A673 (cell line): ENCODE measurements at regions not wholly inside any gene's neighbourhood (a gene's known extent, or its start where the extent isn't known, plus 50 kb on each side); places are given as distances from the start of the nearest gene placed in this dataset.

Experiments used
- BruUV-seq: library from RNA; stranded (reverse); fragments of 400-500 nt; replicated peaks from 2 replicates; lab custom pipeline; 2021; lab: Mats Ljungman, UMichigan
- CTCF ChIA-PET: fragments of 300-600 bp; sonication (Branson Sonifier 250); formaldehyde crosslinking; loops from one replicate; lab custom pipeline; 2022; ENCODE audit warnings: antibody characterized with exemption; lab: Charles Lee
- POLR2A ChIA-PET: fragments of 300-600 bp; sonication (Branson Sonifier 250); formaldehyde crosslinking; loops from one replicate; lab custom pipeline; 2022; ENCODE audit warnings: antibody characterized with exemption; ENCODE audit not compliant: low non-redundant PET; lab: Charles Lee
- DNase-seq: peaks from one replicate; pipeline ENCODE4 v3.0.0-alpha.2; 2015; ENCODE audit warnings: low spot score
- H3K27ac ChIP-seq: fragments of 200-600 bp; sonication (generic); 2 replicates; pipeline ENCODE4 v1.5.1; 2016; ENCODE audit warnings: mixed run types, low read depth, mild to moderate bottlenecking, mixed read lengths, antibody characterized with exemption, low read length; ENCODE audit not compliant: poor library complexity, severe bottlenecking
- H3K27me3 ChIP-seq: fragments of 200-600 bp; sonication (generic); replicated peaks from 2 replicates; pipeline ENCODE4 v1.6.1; 2017; ENCODE audit warnings: mixed run types, low read depth, mild to moderate bottlenecking, mixed read lengths, antibody characterized with exemption, low read length; ENCODE audit not compliant: insufficient read depth, poor library complexity
- H3K36me3 ChIP-seq: fragments of 200-600 bp; sonication (generic); 2 replicates; pipeline ENCODE4 v1.6.1; 2016; ENCODE audit warnings: mixed run types, mild to moderate bottlenecking, mixed read lengths, antibody characterized with exemption, low read length; ENCODE audit not compliant: insufficient read depth, poor library complexity, severe bottlenecking
- H3K4me1 ChIP-seq: fragments of 200-600 bp; sonication (generic); 2 replicates; pipeline ENCODE4 v1.6.1; 2017; ENCODE audit warnings: mixed run types, mild to moderate bottlenecking, mixed read lengths, antibody characterized with exemption, low read length; ENCODE audit not compliant: insufficient read depth, poor library complexity, severe bottlenecking
- H3K4me3 ChIP-seq: fragments of 200-600 bp; sonication (generic); 2 replicates; pipeline ENCODE4 v1.5.1; 2016; ENCODE audit warnings: low read depth, mixed run types, mild to moderate bottlenecking, mixed read lengths, low read length; ENCODE audit not compliant: poor library complexity, severe bottlenecking
- H3K9me3 ChIP-seq: fragments of 200-600 bp; sonication (generic); 2 replicates; pipeline ENCODE4 v1.6.1; 2016; ENCODE audit warnings: mixed run types, low read depth, mild to moderate bottlenecking, mixed read lengths, antibody characterized with exemption, low read length; ENCODE audit not compliant: poor library complexity, severe bottlenecking
- EZH2 ChIP-seq: fragments of 200-600 bp; sonication (generic); IDR thresholded peaks from 2 replicates; pipeline ENCODE4 v1.6.1; 2017; ENCODE audit warnings: borderline replicate concordance, low read depth, mild to moderate bottlenecking, mixed read lengths, antibody characterized with exemption, low read length; ENCODE audit not compliant: poor library complexity, severe bottlenecking
- intact Hi-C: fragments of 100-400 bp; cut with micrococcal nuclease; formaldehyde crosslinking; loops from one replicate; pipeline ENCODE4 v1.10.0; 2022; ENCODE audit not compliant: unreplicated experiment
- TF ChIP-seq, protein P1 (sequence below): fragments of 300-800, 200-600 bp; sonication (generic); conservative IDR thresholded peaks from 2 replicates; pipeline ENCODE4 v1.5.1; 2017; ENCODE audit warnings: low read depth, mild to moderate bottlenecking, antibody characterized with exemption, low read length, moderate library complexity, mixed read lengths

DNA sequence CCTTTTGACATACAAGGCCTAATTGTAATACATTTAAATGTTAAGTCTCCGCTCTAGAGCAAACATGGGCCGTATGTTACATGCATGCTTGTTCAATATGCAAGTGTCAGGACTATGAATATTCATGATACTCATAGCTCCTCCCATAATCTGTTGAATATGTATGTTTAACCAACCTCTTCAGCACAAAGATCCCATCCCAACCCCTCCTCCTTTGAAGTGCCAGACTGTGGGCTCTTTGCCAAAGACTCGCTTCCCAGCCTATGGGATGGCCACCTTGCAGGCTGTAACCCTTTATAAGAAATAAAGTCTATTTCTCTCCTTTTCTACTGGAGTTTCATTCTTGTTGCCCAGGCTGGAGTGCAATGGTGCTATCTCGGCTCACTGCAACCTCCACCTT, 156.2 kb downstream of the ABCC12 start:
- Histone ChIP-seq H3K4me1 (no peaks in the 10 kb centered on the region), H3K4me3 (no peak overlapping the region), H3K27ac (no peak overlapping the region), H3K36me3 (no peaks in the 10 kb centered on the region), H3K27me3 (no peaks in the 10 kb centered on the region), H3K9me3 (no peaks in the 10 kb centered on the region)
- BruUV-seq, result no TSS peak
- intact Hi-C loops, result no loop called here
- POLR2A ChIA-PET, result no interaction called here
- TF ChIP-seq EZH2, result no peak
- TF ChIP-seq, protein P1, sequence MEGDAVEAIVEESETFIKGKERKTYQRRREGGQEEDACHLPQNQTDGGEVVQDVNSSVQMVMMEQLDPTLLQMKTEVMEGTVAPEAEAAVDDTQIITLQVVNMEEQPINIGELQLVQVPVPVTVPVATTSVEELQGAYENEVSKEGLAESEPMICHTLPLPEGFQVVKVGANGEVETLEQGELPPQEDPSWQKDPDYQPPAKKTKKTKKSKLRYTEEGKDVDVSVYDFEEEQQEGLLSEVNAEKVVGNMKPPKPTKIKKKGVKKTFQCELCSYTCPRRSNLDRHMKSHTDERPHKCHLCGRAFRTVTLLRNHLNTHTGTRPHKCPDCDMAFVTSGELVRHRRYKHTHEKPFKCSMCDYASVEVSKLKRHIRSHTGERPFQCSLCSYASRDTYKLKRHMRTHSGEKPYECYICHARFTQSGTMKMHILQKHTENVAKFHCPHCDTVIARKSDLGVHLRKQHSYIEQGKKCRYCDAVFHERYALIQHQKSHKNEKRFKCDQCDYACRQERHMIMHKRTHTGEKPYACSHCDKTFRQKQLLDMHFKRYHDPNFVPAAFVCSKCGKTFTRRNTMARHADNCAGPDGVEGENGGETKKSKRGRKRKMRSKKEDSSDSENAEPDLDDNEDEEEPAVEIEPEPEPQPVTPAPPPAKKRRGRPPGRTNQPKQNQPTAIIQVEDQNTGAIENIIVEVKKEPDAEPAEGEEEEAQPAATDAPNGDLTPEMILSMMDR, result no peak
- DNase-seq, result no peak
- CTCF ChIA-PET, result no interaction called here

DNA sequence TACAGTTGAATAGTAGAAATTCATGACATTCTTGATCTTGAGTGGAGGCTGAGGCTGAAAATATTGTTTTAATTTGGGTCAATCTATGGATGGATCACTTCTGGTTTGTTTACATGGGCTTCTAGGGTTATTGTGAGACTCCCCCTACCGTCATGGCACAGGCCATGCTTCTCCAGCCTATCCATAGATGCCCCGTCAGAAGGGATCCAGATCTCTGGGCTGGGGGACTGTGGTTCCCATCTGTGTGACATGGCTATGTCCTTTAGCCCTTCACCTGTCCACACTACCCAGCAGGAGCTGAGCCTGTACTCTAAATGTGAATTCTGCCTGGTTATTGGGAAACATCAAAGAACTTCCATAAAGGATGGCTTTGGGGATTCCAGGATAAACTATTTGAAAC, 160.4 kb downstream of the ABCC12 start:
- Histone ChIP-seq H3K27ac (no peak overlapping the region), H3K4me3 (no peak overlapping the region), H3K4me1 (no peaks in the 10 kb centered on the region), H3K36me3 (no peaks in the 10 kb centered on the region), H3K9me3 (no peaks in the 10 kb centered on the region), H3K27me3 (peaks cover 4% of the 10 kb centered on the region)
- DNase-seq, result no peak
- ChIA-PET POLR2A (no interaction called here), CTCF (no interaction called here)
- no TSS peak for BruUV-seq
- TF ChIP-seq EZH2, result no peak
- TF ChIP-seq, protein P1, result peak; percentile 24; the same call in 1 of the 2 replicates
- intact Hi-C loops, result no loop called here

DNA sequence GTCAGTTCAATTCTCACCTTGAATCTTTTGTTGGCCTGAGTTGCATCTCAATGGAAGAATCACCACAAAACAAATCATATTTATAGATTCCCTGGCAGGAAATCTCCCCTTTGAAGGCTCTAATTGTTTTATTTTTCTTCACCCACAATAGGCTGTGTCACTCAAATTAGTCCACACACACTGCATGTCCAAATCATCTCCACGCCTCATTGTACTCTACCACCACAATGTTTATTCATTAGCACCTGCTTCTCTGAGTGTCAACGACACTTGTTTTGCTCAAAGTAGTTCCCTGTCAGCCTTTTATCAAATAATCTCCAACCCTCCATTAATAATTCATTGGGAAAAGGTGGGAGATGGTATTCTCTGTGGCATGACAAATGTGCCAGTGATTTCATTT, 164.3 kb downstream of the ABCC12 start:
- peaks cover 19% of the 10 kb centered on the region for H3K27me3 ChIP-seq
- no peak overlapping the region for H3K27ac ChIP-seq
- H3K36me3 ChIP-seq, result no peaks in the 10 kb centered on the region
- H3K4me1 ChIP-seq, result no peaks in the 10 kb centered on the region
- no peak for DNase-seq
- BruUV-seq, result no TSS peak
- POLR2A ChIA-PET, result no interaction called here
- TF ChIP-seq, protein P1, result no peak
- no peak for TF ChIP-seq EZH2
- CTCF ChIA-PET, result no interaction called here
- intact Hi-C loops, result no loop called here
- H3K9me3 ChIP-seq, result no peaks in the 10 kb centered on the region
- H3K4me3 ChIP-seq, result no peak overlapping the region
